ENCODE measurements at regions not wholly inside any gene's neighbourhood (a gene's known extent, or its start where the extent isn't known, plus 50 kb on each side); places are given as distances from the start of the nearest gene placed in this dataset.

DNA sequence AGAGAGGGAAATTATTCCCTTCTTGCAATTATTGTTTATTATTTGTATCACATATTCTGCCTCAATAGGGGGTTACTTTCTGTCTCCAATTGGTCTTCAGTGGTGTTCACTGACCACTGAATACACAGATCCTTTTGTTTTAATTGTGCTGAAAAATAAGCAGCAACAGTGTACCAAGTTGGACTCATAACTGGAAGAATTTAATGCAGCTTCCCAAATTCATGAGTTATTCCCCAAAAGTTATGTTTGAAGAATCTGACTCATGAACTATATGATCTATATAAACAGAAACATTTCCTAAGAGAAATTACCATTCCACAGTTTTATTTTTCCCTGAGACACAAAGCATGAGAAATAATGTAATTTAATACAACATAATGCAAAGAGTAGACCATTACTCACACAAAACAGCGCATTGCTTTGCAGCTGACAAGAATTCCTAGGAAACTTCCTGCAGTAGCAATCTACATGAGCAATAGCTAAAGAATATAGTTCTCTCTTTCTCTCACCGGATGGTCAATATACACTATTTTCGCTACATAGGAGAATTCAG lies 479.2 kb downstream of the HTR7 start:
- no peak overlapping the region for H2AK5ac ChIP-seq (ENCODE audit: low read depth, low read length)
- WGBS, 2 donors (ENCODE audit: extremely low coverage in 2 of 2, insufficient read length in 2 of 2, insufficient replicate concordance in 1 of 2), result no CpG with 5 or more reads among the region's 3 CpGs
- no peaks in the 10 kb centered on the region for H3K4me1 ChIP-seq (ENCODE audit: control insufficient read depth in 2 of 2, insufficient read depth in 1 of 2, low read depth in 1 of 2, low read length in 2 of 2)
- H3K23ac ChIP-seq (ENCODE audit: low read depth, low read length, poor library complexity), result no peak overlapping the region
- no peaks in the 10 kb centered on the region for H3K9me3 ChIP-seq (replicated peaks in 1 of 2; ENCODE audit: control insufficient read depth in 2 of 2, insufficient read depth in 1 of 2, low read depth in 1 of 2, low read length in 2 of 2)
- no peaks in the 10 kb centered on the region for H3K36me3 ChIP-seq (replicated peaks in 1 of 2; ENCODE audit: control insufficient read depth in 2 of 2, insufficient read depth in 2 of 2, low read length in 2 of 2)
- no peak overlapping the region for H3K9ac ChIP-seq (ENCODE audit: low read depth, low read length, poor library complexity)
- no peak overlapping the region for H3K14ac ChIP-seq (ENCODE audit: low read length)
- no peak overlapping the region for H4K8ac ChIP-seq (ENCODE audit: low read depth, low read length)
- H3K4me3 ChIP-seq (ENCODE audit: low read length in 2 of 2), result no peak overlapping the region
- no peaks in the 10 kb centered on the region for H3K27me3 ChIP-seq (ENCODE audit: control insufficient read depth in 3 of 3, insufficient read depth in 3 of 3, low read depth in 1 of 3, low read length in 3 of 3)
- no peak overlapping the region for H2BK120ac ChIP-seq (ENCODE audit: low read depth, low read length)
- H2AFZ ChIP-seq (ENCODE audit: low read length), result no peak overlapping the region
- no peak overlapping the region for H2BK15ac ChIP-seq (ENCODE audit: low read length)
- no peak overlapping the region for H3K27ac ChIP-seq (replicated peaks; ENCODE audit: low read length)
- H3K79me1 ChIP-seq (ENCODE audit: low read depth, low read length), result no peaks in the 10 kb centered on the region
- no peak for DNase-seq (ENCODE audit: low spot score)
- H3K18ac ChIP-seq (ENCODE audit: low read length), result no peak overlapping the region
- H2BK12ac ChIP-seq (ENCODE audit: low read length), result no peak overlapping the region
- no peak overlapping the region for H3K4ac ChIP-seq (ENCODE audit: low read length)
- no peak overlapping the region for H4K91ac ChIP-seq (ENCODE audit: low read depth, low read length, poor library complexity)
- H3K4me2 ChIP-seq (ENCODE audit: insufficient read depth, low read length, poor library complexity, severe bottlenecking), result no peak overlapping the region
- no peak overlapping the region for H2BK5ac ChIP-seq (ENCODE audit: low read length)

DNA sequence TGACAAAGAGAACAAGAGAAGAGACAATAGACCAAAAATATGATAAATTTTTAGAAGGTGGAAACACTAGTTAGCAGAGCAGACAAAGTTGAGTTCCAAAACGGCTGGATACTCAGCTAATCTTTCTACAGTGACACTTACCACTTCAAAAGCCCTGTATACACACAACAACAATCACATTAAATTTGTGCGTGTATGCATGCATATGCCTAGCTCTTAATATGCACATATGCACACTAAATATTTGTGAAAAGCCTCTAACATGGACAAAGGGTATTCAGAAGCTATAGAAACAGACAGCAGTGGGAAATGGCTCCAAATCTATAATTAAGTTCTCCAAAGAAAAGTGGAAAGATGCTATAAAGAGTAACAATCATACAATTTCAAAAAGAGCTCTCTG lies 476.4 kb downstream of the HTR7 start:
- no peaks in the 10 kb centered on the region for H3K9me3 ChIP-seq (replicated peaks in 1 of 2; ENCODE audit: control insufficient read depth in 2 of 2, insufficient read depth in 1 of 2, low read depth in 1 of 2, low read length in 2 of 2)
- no peak overlapping the region for H2AFZ ChIP-seq (ENCODE audit: low read length)
- H3K4me1 ChIP-seq (ENCODE audit: control insufficient read depth in 2 of 2, insufficient read depth in 1 of 2, low read depth in 1 of 2, low read length in 2 of 2), result no peaks in the 10 kb centered on the region
- H2AK5ac ChIP-seq (ENCODE audit: low read depth, low read length), result no peak overlapping the region
- no peak overlapping the region for H2BK120ac ChIP-seq (ENCODE audit: low read depth, low read length)
- no peak overlapping the region for H4K8ac ChIP-seq (ENCODE audit: low read depth, low read length)
- no peak overlapping the region for H2BK12ac ChIP-seq (ENCODE audit: low read length)
- no peak overlapping the region for H3K4me2 ChIP-seq (ENCODE audit: insufficient read depth, low read length, poor library complexity, severe bottlenecking)
- no CpG with 5 or more reads among the region's 2 CpGs for WGBS, 2 donors (ENCODE audit: extremely low coverage in 2 of 2, insufficient read length in 2 of 2, insufficient replicate concordance in 1 of 2)
- no peak overlapping the region for H2BK5ac ChIP-seq (ENCODE audit: low read length)
- H3K14ac ChIP-seq (ENCODE audit: low read length), result no peak overlapping the region
- H3K27me3 ChIP-seq (ENCODE audit: control insufficient read depth in 3 of 3, insufficient read depth in 3 of 3, low read depth in 1 of 3, low read length in 3 of 3), result no peaks in the 10 kb centered on the region
- no peak overlapping the region for H3K23ac ChIP-seq (ENCODE audit: low read depth, low read length, poor library complexity)
- H3K36me3 ChIP-seq (replicated peaks in 1 of 2; ENCODE audit: control insufficient read depth in 2 of 2, insufficient read depth in 2 of 2, low read length in 2 of 2), result no peaks in the 10 kb centered on the region
- no peak overlapping the region for H3K18ac ChIP-seq (ENCODE audit: low read length)
- H3K9ac ChIP-seq (ENCODE audit: low read depth, low read length, poor library complexity), result no peak overlapping the region
- DNase-seq (ENCODE audit: low spot score), result no peak
- no peaks in the 10 kb centered on the region for H3K79me1 ChIP-seq (ENCODE audit: low read depth, low read length)
- H2BK15ac ChIP-seq (ENCODE audit: low read length), result no peak overlapping the region
- no peak overlapping the region for H4K91ac ChIP-seq (ENCODE audit: low read depth, low read length, poor library complexity)
- H3K4me3 ChIP-seq (ENCODE audit: low read length in 2 of 2), result no peak overlapping the region
- H3K4ac ChIP-seq (ENCODE audit: low read length), result no peak overlapping the region
- H3K27ac ChIP-seq (replicated peaks; ENCODE audit: low read length), result no peak overlapping the region

DNA sequence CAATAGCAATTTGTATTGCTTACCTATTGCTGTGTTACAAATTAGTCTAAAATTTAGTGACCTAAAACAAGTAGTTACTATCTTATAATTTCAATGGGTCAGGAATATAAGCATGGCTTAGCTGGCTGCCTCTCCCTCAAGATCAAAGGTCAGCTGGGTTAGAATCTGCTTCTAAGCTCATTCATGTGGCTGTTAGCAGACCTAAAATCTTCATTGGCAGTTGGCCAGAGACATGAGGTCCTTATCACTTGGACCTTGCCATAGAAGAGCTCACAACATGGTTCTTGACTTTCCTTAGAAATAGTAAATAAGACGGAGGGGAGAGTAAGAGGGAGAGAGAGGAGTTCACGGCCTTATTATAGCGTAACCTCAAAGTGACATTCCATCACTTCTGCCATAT lies 468.0 kb downstream of the HTR7 start:
- no peak overlapping the region for H3K27ac ChIP-seq (replicated peaks; ENCODE audit: low read length)
- no peak overlapping the region for H2AFZ ChIP-seq (ENCODE audit: low read length)
- no CpG with 5 or more reads among the region's 3 CpGs for WGBS, 2 donors (ENCODE audit: extremely low coverage in 2 of 2, insufficient read length in 2 of 2, insufficient replicate concordance in 1 of 2)
- H2BK15ac ChIP-seq (ENCODE audit: low read length), result no peak overlapping the region
- H3K14ac ChIP-seq (ENCODE audit: low read length), result no peak overlapping the region
- no peak overlapping the region for H3K4me3 ChIP-seq (ENCODE audit: low read length in 2 of 2)
- H3K36me3 ChIP-seq (replicated peaks in 1 of 2; ENCODE audit: control insufficient read depth in 2 of 2, insufficient read depth in 2 of 2, low read length in 2 of 2), result no peaks in the 10 kb centered on the region
- H3K9me3 ChIP-seq (replicated peaks in 1 of 2; ENCODE audit: control insufficient read depth in 2 of 2, insufficient read depth in 1 of 2, low read depth in 1 of 2, low read length in 2 of 2), result no peaks in the 10 kb centered on the region
- no peak overlapping the region for H2BK5ac ChIP-seq (ENCODE audit: low read length)
- no peak overlapping the region for H3K4ac ChIP-seq (ENCODE audit: low read length)
- H3K23ac ChIP-seq (ENCODE audit: low read depth, low read length, poor library complexity), result no peak overlapping the region
- DNase-seq (ENCODE audit: low spot score), result no peak
- no peak overlapping the region for H2BK120ac ChIP-seq (ENCODE audit: low read depth, low read length)
- no peak overlapping the region for H4K91ac ChIP-seq (ENCODE audit: low read depth, low read length, poor library complexity)
- H3K18ac ChIP-seq (ENCODE audit: low read length), result no peak overlapping the region
- no peaks in the 10 kb centered on the region for H3K4me1 ChIP-seq (ENCODE audit: control insufficient read depth in 2 of 2, insufficient read depth in 1 of 2, low read depth in 1 of 2, low read length in 2 of 2)
- H3K27me3 ChIP-seq (ENCODE audit: control insufficient read depth in 3 of 3, insufficient read depth in 3 of 3, low read depth in 1 of 3, low read length in 3 of 3), result no peaks in the 10 kb centered on the region
- no peak overlapping the region for H2AK5ac ChIP-seq (ENCODE audit: low read depth, low read length)
- no peak overlapping the region for H4K8ac ChIP-seq (ENCODE audit: low read depth, low read length)
- no peak overlapping the region for H3K9ac ChIP-seq (ENCODE audit: low read depth, low read length, poor library complexity)
- no peaks in the 10 kb centered on the region for H3K79me1 ChIP-seq (ENCODE audit: low read depth, low read length)
- H3K4me2 ChIP-seq (ENCODE audit: insufficient read depth, low read length, poor library complexity, severe bottlenecking), result no peak overlapping the region
- no peak overlapping the region for H2BK12ac ChIP-seq (ENCODE audit: low read length)

- H2BK12ac ChIP-seq (ENCODE audit: low read length), result no peak overlapping the region
- H2BK15ac ChIP-seq (ENCODE audit: low read length), result no peak overlapping the region
- no peaks in the 10 kb centered on the region for H3K36me3 ChIP-seq (replicated peaks in 1 of 2; ENCODE audit: control insufficient read depth in 2 of 2, insufficient read depth in 2 of 2, low read length in 2 of 2)
- no peak overlapping the region for H3K27ac ChIP-seq (replicated peaks; ENCODE audit: low read length)
- H4K8ac ChIP-seq (ENCODE audit: low read depth, low read length), result no peak overlapping the region
- H3K4ac ChIP-seq (ENCODE audit: low read length), result no peak overlapping the region
- no CpG with 5 or more reads among the region's 2 CpGs for WGBS, 2 donors (ENCODE audit: extremely low coverage in 2 of 2, insufficient read length in 2 of 2, insufficient replicate concordance in 1 of 2)
- no peaks in the 10 kb centered on the region for H3K9me3 ChIP-seq (replicated peaks in 1 of 2; ENCODE audit: control insufficient read depth in 2 of 2, insufficient read depth in 1 of 2, low read depth in 1 of 2, low read length in 2 of 2)
- H2BK5ac ChIP-seq (ENCODE audit: low read length), result no peak overlapping the region
- no peaks in the 10 kb centered on the region for H3K4me1 ChIP-seq (ENCODE audit: control insufficient read depth in 2 of 2, insufficient read depth in 1 of 2, low read depth in 1 of 2, low read length in 2 of 2)
- no peak overlapping the region for H3K14ac ChIP-seq (ENCODE audit: low read length)
- H3K23ac ChIP-seq (ENCODE audit: low read depth, low read length, poor library complexity), result no peak overlapping the region
- no peak overlapping the region for H4K91ac ChIP-seq (ENCODE audit: low read depth, low read length, poor library complexity)
- no peak for DNase-seq (ENCODE audit: low spot score)
- no peak overlapping the region for H3K4me3 ChIP-seq (ENCODE audit: low read length in 2 of 2)
- no peak overlapping the region for H3K4me2 ChIP-seq (ENCODE audit: insufficient read depth, low read length, poor library complexity, severe bottlenecking)
- no peak overlapping the region for H2AK5ac ChIP-seq (ENCODE audit: low read depth, low read length)
- no peaks in the 10 kb centered on the region for H3K27me3 ChIP-seq (ENCODE audit: control insufficient read depth in 3 of 3, insufficient read depth in 3 of 3, low read depth in 1 of 3, low read length in 3 of 3)
- no peak overlapping the region for H3K9ac ChIP-seq (ENCODE audit: low read depth, low read length, poor library complexity)
- no peak overlapping the region for H3K18ac ChIP-seq (ENCODE audit: low read length)
- H3K79me1 ChIP-seq (ENCODE audit: low read depth, low read length), result no peaks in the 10 kb centered on the region
- no peak overlapping the region for H2BK120ac ChIP-seq (ENCODE audit: low read depth, low read length)
- H2AFZ ChIP-seq (ENCODE audit: low read length), result no peak overlapping the region
These were observed 463.5 kb downstream of the HTR7 start for GRCh38 chr10:90394311-90394710.

All from neuronal stem cell (in vitro differentiated cells).